NB4 (cell line): ENCODE measurements at regions not wholly inside any gene's neighbourhood (a gene's known extent, or its start where the extent isn't known, plus 50 kb on each side); places are given as distances from the start of the nearest gene placed in this dataset.

Experiments used
- DNase-seq: peaks from one replicate; pipeline ENCODE4 v3.0.0; 2010; ENCODE audit warnings: low read depth
- H3K4me3 ChIP-seq: one replicate; pipeline ENCODE4 v1.5.1; 2011; ENCODE audit warnings: mild to moderate bottlenecking, low read depth, low read length, moderate library complexity
- MYC ChIP-seq: IDR thresholded peaks from 2 replicates; pipeline ENCODE4 v1.6.1; 2011; ENCODE audit warnings: low read depth, low read length
- POLR2A ChIP-seq: IDR thresholded peaks from 2 replicates; pipeline ENCODE4 v1.6.1; 2011; ENCODE audit warnings: mild to moderate bottlenecking; ENCODE audit not compliant: insufficient read length; ENCODE audit errors: extremely low read depth
- TF ChIP-seq, protein P1 (sequence below): IDR thresholded peaks from 2 replicates; pipeline ENCODE4 v1.6.1; 2011; ENCODE audit warnings: low read depth, low read length
- TF ChIP-seq, protein P2 (sequence below): IDR thresholded peaks from one replicate; pipeline ENCODE4 v1.5.1; 2012; ENCODE audit warnings: low read depth, low read length

DNA sequence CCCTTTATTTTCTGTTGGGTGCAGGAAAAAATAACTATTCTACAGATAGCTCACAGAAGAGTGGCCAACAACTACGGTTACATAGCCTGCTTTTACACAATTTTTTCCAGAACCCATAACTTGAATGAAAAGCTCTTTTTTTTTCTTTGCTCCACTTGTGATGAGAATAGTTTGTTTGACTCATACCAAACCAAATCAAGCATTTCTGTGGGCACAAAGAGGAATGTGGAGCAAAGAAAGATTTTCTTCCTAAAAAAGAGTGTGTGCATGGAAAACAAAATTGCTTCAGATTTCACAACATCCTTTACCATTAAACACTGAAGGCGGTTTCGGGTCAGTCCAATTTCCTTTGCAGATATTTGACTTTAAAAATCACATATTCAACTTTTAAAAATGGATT lies 54.8 kb upstream of the RAB11FIP2 start:
- TF ChIP-seq, protein P1, sequence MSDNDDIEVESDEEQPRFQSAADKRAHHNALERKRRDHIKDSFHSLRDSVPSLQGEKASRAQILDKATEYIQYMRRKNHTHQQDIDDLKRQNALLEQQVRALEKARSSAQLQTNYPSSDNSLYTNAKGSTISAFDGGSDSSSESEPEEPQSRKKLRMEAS, result no peak
- no peak for TF ChIP-seq POLR2A
- TF ChIP-seq MYC, result no peak
- TF ChIP-seq, protein P2, sequence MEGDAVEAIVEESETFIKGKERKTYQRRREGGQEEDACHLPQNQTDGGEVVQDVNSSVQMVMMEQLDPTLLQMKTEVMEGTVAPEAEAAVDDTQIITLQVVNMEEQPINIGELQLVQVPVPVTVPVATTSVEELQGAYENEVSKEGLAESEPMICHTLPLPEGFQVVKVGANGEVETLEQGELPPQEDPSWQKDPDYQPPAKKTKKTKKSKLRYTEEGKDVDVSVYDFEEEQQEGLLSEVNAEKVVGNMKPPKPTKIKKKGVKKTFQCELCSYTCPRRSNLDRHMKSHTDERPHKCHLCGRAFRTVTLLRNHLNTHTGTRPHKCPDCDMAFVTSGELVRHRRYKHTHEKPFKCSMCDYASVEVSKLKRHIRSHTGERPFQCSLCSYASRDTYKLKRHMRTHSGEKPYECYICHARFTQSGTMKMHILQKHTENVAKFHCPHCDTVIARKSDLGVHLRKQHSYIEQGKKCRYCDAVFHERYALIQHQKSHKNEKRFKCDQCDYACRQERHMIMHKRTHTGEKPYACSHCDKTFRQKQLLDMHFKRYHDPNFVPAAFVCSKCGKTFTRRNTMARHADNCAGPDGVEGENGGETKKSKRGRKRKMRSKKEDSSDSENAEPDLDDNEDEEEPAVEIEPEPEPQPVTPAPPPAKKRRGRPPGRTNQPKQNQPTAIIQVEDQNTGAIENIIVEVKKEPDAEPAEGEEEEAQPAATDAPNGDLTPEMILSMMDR, result no peak
- no peak for DNase-seq
- no peak overlapping the region for H3K4me3 ChIP-seq
